ENCODE measurements at regions not wholly inside any gene's neighbourhood (a gene's known extent, or its start where the extent isn't known, plus 50 kb on each side); places are given as distances from the start of the nearest gene placed in this dataset.

DNA sequence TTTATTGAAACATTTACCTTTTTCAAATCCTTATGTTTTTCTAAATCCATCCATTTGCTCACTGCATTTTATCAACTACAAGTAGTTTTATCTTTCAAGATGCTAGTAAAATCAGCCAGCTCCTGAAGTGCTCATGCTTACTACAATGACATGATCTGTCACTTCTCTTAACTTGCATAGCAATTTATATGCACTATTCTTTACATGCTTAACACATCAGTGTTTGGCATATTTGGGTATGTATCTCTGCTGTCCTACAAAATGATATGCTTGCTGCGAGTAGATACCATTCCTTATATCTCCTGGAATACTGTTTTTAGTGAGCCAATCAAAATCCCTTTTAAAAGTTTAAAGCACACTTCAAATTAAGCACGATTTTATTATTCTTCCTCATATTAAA lies 2726.8 kb downstream of the PCDH7 start:
- H2AFZ ChIP-seq (ENCODE audit: insufficient read depth, low read depth, low read length, poor library complexity, severe bottlenecking) = no peak overlapping the region
- no peaks in the 10 kb centered on the region for H3K4me1 Mint-ChIP-seq
- no peaks in the 10 kb centered on the region for H3K4me1 ChIP-seq (ENCODE audit: control insufficient read depth in 1 of 2, insufficient read depth in 2 of 2, low read length in 2 of 2)
- H3K4me3 Mint-ChIP-seq = no peak overlapping the region
- no peak overlapping the region for H3K4me2 ChIP-seq (replicated peaks; ENCODE audit: extremely low read depth, low read length, poor library complexity, severe bottlenecking)
- no peaks in the 10 kb centered on the region for H3K27me3 ChIP-seq (ENCODE audit: control insufficient read depth in 2 of 2, insufficient read depth in 2 of 2, low read length in 2 of 2)
- H3K9me3 Mint-ChIP-seq = no peaks in the 10 kb centered on the region
- no peak overlapping the region for H3K9ac ChIP-seq (ENCODE audit: insufficient read depth, low read length, poor library complexity, severe bottlenecking)
- H3K79me2 ChIP-seq (ENCODE audit: insufficient read depth, low read length) = no peaks in the 10 kb centered on the region
- no peaks in the 10 kb centered on the region for H3K36me3 ChIP-seq (replicated peaks in 1 of 2; ENCODE audit: control insufficient read depth in 1 of 2, insufficient read depth in 2 of 2, low read length in 2 of 2)
- DNase-seq = no peak
- no peak overlapping the region for H3K27ac Mint-ChIP-seq
- no peaks in the 10 kb centered on the region for H4K20me1 ChIP-seq (ENCODE audit: insufficient read depth, low read length)
- no CpG with 5 or more reads among the region's 2 CpGs for WGBS (ENCODE audit: insufficient coverage)
- no peaks in the 10 kb centered on the region for H3K9me3 ChIP-seq (replicated peaks in 1 of 2; ENCODE audit: control insufficient read depth in 1 of 2, insufficient read depth in 1 of 2, low read length in 2 of 2)
- H3K27ac ChIP-seq (ENCODE audit: low read depth in 1 of 2, low read length in 2 of 2) = no peak overlapping the region
- H3K36me3 Mint-ChIP-seq = no peaks in the 10 kb centered on the region
- intact Hi-C loops (cut with micrococcal nuclease) = no loop called here
- H3K4me3 ChIP-seq (replicated peaks in 1 of 3; ENCODE audit: low read depth in 2 of 3, low read length in 3 of 3) = no peak overlapping the region
- peaks cover 0 to 2% (median 0%) of the 10 kb centered on the region in 3 donors for H3K27me3 Mint-ChIP-seq (ENCODE audit: low read depth in 3 of 3)
- no peak for TF ChIP-seq CTCF (IDR thresholded peaks at IDR 0.05)

DNA sequence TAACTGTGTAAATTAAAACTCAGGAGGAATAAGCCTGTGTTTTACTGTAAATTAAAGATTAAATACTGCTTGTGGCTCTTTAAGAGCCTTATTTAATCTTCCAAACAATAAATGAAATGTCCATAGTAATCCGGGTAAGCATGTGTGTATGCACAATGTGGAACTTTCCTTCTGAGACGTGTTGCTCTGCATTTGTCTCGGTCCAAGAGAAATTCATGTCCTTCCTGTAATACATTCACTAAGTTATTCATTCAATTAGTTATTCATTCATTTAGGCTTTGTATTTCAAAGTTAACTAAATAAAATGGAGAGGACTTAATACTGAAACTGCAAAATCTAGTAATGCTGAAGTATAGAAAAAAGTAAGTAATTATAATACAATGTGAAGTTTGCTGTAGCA lies 2728.8 kb downstream of the PCDH7 start:
- H3K27me3 Mint-ChIP-seq (ENCODE audit: low read depth in 3 of 3) = peaks cover 0 to 2% (median 0%) of the 10 kb centered on the region in 3 donors
- H3K9me3 Mint-ChIP-seq = peaks cover 0 to 3% (median 0%) of the 10 kb centered on the region in 7 donors
- no peak overlapping the region for H3K27ac ChIP-seq (ENCODE audit: low read depth in 1 of 2, low read length in 2 of 2)
- H3K9ac ChIP-seq (ENCODE audit: insufficient read depth, low read length, poor library complexity, severe bottlenecking) = no peak overlapping the region
- H3K4me1 Mint-ChIP-seq = no peaks in the 10 kb centered on the region
- intact Hi-C loops (cut with micrococcal nuclease) = no loop called here
- no CpG with 5 or more reads among the region's 3 CpGs for WGBS (ENCODE audit: insufficient coverage)
- no peaks in the 10 kb centered on the region for H3K36me3 ChIP-seq (replicated peaks in 1 of 2; ENCODE audit: control insufficient read depth in 1 of 2, insufficient read depth in 2 of 2, low read length in 2 of 2)
- H3K27me3 ChIP-seq (ENCODE audit: control insufficient read depth in 2 of 2, insufficient read depth in 2 of 2, low read length in 2 of 2) = no peaks in the 10 kb centered on the region
- H3K9me3 ChIP-seq (replicated peaks in 1 of 2; ENCODE audit: control insufficient read depth in 1 of 2, insufficient read depth in 1 of 2, low read length in 2 of 2) = peaks cover 0 to 8% of the 10 kb centered on the region in 2 donors
- DNase-seq = no peak
- H3K4me3 Mint-ChIP-seq = no peak overlapping the region
- H3K79me2 ChIP-seq (ENCODE audit: insufficient read depth, low read length) = no peaks in the 10 kb centered on the region
- TF ChIP-seq CTCF (IDR thresholded peaks at IDR 0.05) = no peak
- no peaks in the 10 kb centered on the region for H3K36me3 Mint-ChIP-seq
- H3K4me1 ChIP-seq (ENCODE audit: control insufficient read depth in 1 of 2, insufficient read depth in 2 of 2, low read length in 2 of 2) = no peaks in the 10 kb centered on the region
- H3K4me2 ChIP-seq (replicated peaks; ENCODE audit: extremely low read depth, low read length, poor library complexity, severe bottlenecking) = no peak overlapping the region
- H2AFZ ChIP-seq (ENCODE audit: insufficient read depth, low read depth, low read length, poor library complexity, severe bottlenecking) = no peak overlapping the region
- H4K20me1 ChIP-seq (ENCODE audit: insufficient read depth, low read length) = no peaks in the 10 kb centered on the region
- H3K27ac Mint-ChIP-seq = no peak overlapping the region
- no peak overlapping the region for H3K4me3 ChIP-seq (replicated peaks in 1 of 3; ENCODE audit: low read depth in 2 of 3, low read length in 3 of 3)
